HG03571 (cell line): ENCODE measurements at regions not wholly inside any gene's neighbourhood (a gene's known extent, or its start where the extent isn't known, plus 50 kb on each side); places are given as distances from the start of the nearest gene placed in this dataset.
"Not testable (repeated sequence)": the region's sequence is repeated elsewhere in the genome, so short reads cannot be mapped to it uniquely, and the experiment has no call there.

Experiments used
- ATAC-seq: cut with Tn5 transposase; IDR thresholded peaks from one replicate; pipeline ENCODE4 v1.9.1; 2021; ENCODE audit not compliant: unreplicated experiment

DNA sequence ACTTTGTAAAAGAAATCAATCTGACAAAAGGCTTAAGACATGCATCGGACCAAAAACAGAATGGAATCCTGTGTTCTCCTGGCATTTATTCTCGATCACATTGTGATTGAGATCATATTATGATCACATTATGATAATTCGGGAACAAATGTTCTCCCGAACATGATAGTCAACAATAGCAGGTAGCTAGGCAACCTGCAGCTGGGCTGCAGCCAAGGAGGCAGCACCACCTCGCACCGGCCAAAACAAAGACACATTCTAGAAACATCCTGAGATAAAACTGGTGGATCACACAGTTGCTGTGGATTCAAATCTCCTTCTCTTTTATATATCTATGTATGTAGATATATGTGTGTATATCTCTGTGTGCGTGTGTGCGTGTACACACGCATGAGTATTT lies 480.6 kb upstream of the CYLC2 start:
- no peak for ATAC-seq

DNA sequence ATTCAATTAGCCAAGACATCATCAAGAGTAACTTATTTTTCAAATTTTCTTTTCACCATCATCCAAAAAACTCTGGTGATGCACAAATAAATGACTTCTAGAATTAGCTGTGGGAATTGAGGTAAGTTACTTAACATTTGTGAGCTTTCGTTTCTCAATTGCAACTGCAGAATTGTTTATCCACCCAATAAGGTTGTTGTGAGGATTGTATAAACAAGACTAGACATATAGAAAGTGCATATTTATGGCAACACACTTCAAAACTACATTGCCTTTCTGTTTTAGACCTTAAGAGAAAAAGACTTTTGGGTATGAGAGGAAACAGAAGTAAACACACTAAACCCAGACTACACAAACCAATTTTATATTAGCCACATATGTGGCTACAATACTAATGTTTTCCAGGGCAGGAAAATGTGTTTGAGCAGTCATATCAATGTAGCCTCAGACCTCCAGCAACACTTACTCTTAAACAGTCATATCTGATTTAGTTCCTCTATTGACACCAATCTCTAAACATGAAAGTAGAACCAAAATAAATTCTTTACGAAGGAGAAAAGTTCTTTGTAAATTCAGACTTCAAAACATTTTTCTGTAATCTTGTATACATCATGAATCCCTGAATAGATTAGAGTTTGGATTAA lies 488.0 kb upstream of the CYLC2 start:
- no peak for ATAC-seq

DNA sequence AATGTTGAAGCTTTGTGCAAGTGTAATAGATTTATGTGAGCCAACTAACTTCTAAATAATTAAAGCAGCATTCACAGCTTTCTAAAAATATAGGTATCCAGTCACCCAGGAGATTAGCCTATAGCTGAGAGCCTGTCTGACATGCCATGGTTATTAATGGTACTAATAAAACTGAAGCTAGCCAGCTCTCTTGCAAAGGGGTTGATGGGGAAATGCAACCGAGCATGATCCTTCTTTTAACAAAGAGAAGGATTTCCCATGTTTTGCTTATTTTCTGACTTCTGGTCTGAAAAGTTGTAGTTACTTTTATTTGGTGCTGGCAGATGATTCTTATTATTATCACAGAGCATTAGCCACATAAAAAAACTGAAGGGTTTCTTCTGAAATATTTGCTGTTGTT lies 488.7 kb upstream of the CYLC2 start:
- no peak for ATAC-seq

DNA sequence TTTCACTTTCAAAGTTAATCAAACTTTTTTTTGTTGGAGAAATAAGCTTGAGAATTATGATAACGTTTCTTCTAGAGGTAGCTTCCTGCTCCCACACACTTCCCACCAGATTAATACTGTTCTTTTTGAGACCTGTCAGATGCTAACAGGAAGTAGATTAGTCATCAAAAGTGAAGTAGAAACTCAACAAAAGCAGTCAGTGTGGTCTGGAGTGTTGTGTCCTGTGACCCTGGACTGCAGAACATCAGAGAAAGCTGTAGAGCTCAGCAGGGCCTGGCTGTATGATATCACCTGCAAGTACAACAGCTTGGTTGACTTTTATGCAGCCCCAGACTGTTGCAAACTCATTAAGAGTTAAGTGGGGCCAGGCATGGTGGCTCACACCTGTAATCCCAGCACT lies 495.7 kb upstream of the CYLC2 start:
- ATAC-seq: no peak

DNA sequence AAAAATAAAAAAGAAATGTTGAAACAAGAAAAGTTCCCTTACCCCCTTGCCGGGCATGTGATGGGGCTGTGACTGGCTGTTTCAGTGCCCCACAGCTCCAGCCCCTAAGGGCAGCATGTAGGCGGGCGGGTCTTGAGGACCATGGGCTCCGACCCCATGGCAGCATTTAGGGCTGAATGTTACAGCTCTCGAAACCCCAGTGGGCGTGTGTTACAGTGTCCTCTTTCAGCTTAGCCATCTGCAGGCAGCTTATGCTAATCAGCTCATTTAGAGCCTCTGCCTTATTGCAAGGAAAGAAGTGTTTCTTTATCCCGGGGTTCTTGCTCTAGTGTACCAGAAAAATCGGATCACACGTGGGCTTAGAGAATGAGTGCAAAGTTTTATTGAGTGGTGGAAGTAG lies 497.4 kb upstream of the CYLC2 start:
- ATAC-seq: no peak

DNA sequence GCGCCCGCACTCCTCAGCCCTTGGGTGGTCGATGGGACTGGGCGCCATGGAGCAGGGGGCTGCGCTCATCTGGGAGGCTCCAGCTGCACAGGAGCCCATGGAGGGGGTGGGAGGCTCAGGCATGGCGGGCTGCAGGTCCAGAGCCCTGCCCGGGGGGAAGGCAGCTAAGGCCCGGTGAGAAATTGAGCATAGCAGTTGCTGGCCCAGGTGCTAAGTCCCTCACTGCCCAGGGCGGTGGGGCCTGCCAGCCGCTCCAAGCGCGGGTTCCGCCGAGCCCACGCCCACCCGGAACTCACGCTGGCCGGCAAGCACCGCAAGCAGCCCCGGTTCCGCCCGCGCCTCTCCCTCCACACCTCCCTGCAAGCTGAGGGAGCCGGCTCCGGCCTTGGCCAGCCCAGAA lies 508.2 kb upstream of the CYLC2 start:
- not testable (repeated sequence) for ATAC-seq

DNA sequence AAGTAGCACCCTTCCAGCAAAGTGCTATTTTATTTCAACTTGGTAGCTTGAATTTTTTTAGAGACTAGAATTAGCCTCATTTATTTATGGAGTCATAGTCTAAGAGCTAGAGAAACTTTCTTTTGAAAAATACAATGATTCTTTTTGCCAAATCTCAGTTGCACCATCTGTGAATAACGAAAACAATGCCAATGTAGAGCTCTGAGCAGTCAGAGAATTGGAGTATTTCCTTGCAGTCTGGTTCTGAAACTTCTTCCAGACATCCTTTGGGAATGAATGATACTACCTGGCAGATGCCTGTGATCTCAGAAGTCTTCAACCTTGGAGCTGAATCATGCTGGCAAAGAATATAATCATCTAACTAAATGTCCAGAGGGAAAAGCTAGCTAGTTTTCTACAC lies 511.5 kb upstream of the CYLC2 start:
- ATAC-seq: no peak

DNA sequence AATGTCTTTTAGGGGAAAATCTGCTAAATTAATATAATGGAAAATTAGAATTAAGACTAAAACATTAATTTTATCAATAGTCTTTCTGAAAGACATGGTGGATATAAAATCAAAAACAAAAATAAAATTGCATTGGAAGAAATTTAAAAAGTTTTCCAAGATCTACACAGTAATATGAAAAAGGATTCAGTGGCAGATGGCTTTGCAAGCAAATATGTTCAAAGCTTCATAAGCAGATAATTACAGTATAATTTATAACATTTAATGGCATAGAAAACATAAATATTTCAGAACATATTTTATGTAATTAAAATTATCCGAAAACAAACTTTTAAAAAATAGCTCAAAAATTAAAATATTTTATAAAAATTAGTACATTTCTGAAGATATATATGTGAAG lies 512.4 kb upstream of the CYLC2 start:
- ATAC-seq: no peak

DNA sequence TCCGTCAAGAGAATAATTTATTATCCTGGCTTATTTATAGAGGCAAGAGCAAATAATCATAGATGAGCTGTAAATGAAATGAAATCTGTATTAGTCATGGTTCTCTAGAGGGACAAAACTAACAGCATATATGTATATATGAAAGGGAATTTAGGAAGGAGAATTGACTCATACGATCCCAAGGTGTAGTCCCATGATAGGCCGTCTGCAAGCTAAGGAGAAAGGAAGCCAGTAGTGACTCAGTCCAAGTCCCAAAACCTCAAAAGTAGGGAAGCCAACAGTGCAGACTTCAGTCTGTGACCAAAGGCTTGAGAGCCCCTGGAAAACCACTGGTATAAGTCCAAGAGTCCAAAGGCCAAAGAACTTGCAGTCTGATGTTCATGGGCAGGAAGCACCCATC lies 515.9 kb upstream of the CYLC2 start:
- ATAC-seq: no peak

DNA sequence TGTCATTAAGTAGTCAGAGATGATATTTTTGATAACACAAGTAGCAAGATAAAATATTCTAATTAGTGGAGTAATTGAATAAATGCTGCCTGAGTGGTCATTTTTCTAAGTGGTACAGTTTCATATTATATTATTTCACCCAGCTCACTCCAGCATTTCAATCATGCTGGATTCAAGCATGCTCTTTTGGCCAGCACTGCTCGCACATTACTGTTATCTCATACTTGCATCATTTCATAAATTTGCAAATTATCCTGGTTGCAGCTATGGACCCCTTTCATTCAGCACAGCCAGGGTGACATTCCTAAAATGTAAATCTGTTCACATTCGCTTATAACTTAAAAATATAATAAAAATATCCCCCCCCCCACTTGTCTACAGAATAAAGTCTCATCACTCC lies 520.8 kb upstream of the CYLC2 start:
- no peak for ATAC-seq

DNA sequence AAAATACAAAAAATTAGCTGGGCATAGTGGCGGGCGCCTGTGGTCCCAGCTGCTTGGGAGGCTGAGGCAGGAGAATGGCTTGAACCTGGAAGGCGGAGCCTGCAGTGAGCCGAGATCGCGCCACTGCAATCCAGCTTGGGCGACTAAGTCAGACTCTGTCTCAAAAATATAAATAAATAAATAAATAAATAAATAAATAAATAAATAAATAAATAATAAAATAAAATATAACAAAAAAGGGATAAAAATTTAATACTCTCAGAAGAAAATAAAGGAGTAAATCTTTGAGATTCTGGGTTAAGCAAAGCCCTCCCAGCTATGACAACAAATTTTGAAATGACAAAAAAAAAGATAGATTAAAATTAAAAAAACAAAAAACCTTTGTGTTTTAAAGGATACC lies 525.7 kb upstream of the CYLC2 start:
- not testable (repeated sequence) for ATAC-seq

DNA sequence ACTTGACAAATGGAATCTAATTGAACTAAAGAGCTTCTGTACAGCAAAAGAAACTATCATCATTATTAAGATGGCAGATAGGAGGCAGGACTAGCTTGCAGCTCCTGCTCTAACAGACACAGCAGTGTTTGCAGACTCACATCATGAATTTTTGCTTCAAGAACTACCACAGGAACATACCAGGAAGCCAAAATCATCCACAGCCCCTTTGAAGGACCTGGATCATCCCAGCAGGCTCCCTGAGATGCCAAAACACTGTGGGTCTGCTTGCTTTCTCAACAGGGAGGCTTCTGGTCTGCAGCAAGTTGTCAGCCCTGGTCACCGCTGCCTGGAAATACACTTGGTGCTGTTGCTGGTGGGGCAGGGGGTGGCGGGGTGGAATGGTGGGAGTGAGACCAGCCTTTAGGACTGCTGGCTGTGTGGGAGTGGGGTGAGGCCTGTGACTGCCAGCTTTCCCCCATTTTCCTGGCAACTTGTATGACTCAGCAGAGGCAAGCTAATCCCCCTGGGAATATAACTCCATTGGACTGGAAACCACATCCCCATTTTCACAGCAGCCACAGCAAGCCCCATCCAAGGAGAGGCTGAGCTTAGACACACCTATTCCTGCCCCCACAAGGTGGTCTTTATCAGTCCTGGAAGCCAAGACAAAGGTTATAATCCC lies 533.8 kb upstream of the CYLC2 start:
- ATAC-seq: no peak

DNA sequence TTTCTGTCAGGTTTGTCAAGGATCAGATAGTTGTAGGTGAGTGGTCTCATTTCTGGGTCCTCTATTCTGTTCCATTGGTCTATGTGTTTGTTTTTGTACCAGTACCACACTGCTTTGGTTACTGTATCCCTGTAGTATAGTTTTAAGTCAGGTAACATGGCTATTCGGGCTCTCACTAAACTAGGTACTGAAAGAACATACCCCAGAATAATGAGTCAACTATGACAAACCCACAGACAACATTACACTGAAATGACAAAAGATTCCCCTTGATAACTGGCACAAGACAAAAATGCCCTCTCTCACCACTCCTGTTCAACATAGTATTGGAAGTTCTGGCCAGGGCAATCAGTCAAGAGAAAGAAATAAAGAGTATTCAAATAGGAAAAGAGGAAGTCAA lies 535.3 kb upstream of the CYLC2 start:
- no peak for ATAC-seq

DNA sequence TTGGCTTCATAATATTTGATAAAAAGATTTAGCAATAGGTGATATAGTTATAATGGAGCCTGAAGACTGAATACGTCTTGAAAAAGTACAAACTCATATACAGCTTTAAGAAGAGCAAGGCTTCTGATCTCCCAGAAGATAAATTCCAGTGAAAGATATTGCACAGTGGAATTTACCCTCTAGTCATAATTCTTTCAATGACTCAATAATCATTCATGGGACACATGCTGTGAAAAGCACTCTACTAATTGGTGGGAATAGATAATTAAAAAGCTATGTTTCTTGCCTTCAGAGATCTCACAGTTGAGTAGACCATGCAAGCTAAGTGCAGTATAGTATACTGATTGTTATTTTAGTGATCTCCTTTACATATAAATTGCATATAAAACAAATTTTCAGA lies 538.6 kb upstream of the CYLC2 start:
- ATAC-seq: no peak

DNA sequence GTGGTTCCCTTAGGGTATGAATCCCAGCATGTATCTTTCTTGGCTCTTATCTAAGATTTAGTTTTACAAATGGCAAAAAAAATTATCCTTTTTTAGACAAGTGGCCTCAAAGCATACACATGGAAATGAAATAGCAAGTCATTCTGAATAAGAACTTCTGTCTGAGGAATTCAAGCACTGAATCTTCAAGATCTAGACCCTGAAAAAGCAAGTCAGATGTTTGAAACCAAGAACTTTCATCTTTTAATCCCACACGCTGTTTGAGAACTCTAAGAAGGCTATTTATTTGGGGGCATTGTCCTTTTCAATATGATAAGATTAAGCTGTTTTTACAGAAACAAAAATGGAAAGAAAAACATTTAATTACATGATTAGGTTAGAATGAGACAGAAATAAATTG lies 549.2 kb upstream of the CYLC2 start:
- ATAC-seq: no peak

DNA sequence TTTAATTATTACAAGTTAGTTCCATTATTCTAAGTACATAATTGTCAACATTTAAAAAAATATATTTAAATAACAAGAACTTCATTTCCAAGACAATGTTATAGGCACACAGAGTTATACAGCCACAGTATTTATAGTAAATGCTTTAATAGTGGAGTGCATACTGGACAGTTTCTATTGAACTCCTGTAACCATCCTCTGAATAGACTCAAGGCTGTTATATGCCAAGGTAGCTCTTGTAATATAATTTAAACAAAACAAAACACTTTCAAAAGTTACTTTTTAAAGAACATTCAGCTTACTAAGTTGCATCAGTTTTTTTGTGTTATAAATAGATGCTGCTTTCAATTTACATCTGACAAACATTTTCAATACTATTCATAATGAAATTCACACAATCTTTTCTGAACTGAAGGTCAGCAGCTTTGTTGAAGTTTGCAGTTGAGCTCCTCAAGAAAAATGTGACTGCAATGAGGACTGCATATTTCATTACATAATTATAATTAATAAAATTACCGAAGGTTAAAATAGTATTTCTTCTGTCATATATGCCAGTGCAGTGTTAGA lies 549.9 kb upstream of the CYLC2 start:
- no peak for ATAC-seq

DNA sequence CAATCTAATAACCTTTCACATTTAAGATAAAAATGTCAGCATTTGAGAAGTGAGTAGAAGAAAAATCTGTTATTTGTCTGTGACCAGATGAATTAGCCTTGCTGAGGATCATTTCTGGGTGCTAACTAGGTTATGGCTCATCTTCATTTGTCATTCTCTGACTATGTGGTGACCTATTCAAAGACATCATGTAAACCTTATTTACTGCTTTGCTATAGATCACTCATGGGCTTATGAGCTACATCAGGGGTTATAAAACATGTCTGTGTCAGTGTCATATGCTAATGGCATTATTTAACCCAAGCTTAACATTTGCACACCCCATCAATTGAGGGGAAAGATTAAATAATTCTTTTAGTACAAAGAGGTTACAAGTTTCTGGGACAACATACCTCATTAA lies 555.5 kb upstream of the CYLC2 start:
- no peak for ATAC-seq

DNA sequence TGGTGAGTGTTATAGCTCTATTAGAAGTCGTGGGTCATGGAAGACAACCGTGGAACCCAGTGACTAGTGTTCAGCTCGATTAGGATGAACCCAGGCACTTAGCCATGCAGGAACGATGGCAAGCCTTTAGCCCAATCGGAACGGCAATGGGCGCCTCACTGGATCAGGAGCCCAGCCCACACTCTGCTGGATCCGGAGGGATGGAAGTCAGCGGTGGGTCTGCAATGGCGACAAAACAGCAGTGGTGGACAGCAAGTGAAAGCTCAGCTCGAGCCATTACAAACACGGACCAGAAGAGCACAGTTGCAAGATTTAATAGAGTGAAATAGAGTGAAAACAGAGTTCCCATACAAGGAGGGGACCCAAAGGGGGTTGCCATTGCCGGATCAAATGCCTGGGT lies 558.5 kb upstream of the CYLC2 start:
- ATAC-seq: not testable (repeated sequence)

DNA sequence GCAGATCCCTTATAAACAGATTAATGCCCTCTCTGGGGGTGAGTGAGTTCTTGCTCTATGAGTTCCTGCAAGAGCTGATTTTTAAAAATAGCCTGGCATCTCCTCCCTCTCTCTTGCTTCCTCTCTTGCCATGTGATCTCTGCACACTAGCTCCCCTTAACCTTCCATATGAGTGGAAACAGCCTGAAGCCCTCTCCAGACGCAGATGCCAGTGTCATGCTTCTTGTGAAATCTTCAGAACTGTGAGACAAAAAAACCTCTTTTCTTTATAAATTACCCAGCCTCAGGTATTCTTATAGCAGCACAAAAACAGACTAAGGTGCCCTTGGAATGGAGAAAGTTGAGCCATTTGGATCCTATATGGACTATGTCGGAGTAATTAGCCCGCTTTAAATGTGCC lies 559.7 kb upstream of the CYLC2 start:
- no peak for ATAC-seq

DNA sequence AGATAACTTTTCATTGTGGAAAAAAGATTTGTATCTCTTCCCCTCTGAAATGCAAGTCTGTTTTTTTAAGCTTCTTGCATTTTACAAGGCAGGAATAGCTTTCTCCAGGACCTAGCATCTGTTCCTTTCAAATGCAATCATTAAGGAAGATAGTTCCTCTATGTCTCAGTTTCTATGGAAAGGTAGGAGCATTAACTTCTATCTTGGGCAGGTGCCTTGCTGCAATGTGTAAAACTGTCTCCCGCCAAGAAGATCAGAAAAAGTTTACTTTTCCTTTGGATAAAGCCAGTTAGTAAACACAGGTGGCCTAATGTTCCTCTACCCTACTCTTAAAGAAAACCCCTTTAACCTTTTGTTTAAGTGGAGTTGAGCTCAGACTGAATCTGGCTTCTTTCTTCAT lies 560.6 kb upstream of the CYLC2 start:
- ATAC-seq: no peak

DNA sequence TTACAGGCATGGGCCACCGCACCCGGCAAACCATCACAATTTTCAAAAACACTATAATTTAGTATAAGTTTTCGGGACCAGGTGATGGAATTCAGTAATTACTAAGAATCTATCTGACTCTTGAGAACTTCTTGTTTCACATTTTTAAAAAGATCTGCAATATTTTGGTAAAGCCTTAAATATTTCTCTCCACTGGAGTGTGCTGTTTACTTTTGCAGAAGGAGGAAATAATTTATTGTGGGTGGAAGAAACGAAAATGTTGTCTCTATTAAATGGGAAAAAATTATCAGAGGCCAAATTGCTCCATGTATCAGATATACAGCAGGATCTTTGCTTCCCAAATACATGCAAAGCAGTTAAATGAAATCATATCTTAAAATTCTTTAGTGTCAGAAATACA lies 566.8 kb upstream of the CYLC2 start:
- no peak for ATAC-seq

DNA sequence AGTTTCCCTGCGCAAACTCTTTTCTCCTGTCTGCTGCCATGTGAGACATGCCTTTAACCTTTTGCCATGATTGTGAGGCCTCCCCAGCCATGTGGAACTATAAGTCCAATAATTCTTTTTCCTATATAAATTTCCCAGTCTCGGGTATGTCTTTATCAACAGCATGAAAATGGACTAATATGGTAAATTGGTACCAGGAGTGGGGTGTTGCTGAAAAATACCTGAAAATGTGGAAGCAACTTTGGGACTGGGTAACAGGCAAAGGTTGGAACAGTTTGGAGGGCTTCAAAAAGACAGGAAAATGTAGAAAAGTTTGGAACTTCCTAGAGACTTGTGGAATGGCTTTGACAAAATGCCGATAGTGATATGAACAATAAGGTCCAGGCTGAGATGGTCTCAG lies 578.9 kb upstream of the CYLC2 start:
- not testable (repeated sequence) for ATAC-seq
